IgD-negative memory B cell (primary cell): ENCODE measurements at regions not wholly inside any gene's neighbourhood (a gene's known extent, or its start where the extent isn't known, plus 50 kb on each side); places are given as distances from the start of the nearest gene placed in this dataset.
"Not testable (repeated sequence)": the region's sequence is repeated elsewhere in the genome, so short reads cannot be mapped to it uniquely, and the experiment has no call there.

Experiments used
- H3K27ac Mint-ChIP-seq, 3 donors: one replicate each; pipeline ENCODE4 v1.8.0; 2020 to 2022; ENCODE audit warnings: mild to moderate bottlenecking in 3 of 3, mixed read lengths in 3 of 3, moderate library complexity in 1 of 3
- H3K27me3 Mint-ChIP-seq: one replicate; pipeline ENCODE4 v1.8.0; 2021; ENCODE audit warnings: mixed read lengths
- H3K36me3 Mint-ChIP-seq: one replicate; pipeline ENCODE4 v1.8.0; 2020; ENCODE audit warnings: mild to moderate bottlenecking, mixed read lengths
- H3K4me1 Mint-ChIP-seq, 3 donors: one replicate each; pipeline ENCODE4 v1.8.0; 2020 to 2022; ENCODE audit warnings: mixed read lengths in 3 of 3, mild to moderate bottlenecking in 1 of 3
- H3K4me3 Mint-ChIP-seq, 4 donors: one replicate each; pipeline ENCODE4 v1.8.0; 2020 to 2022; ENCODE audit warnings: mild to moderate bottlenecking in 4 of 4, mixed read lengths in 4 of 4, moderate library complexity in 3 of 4
- H3K9me3 Mint-ChIP-seq, 3 donors: one replicate each; pipeline ENCODE4 v1.8.0; 2020 to 2021; ENCODE audit warnings: mixed read lengths in 3 of 3, mild to moderate bottlenecking in 1 of 3

- H3K36me3 Mint-ChIP-seq, result peaks cover 2% of the 10 kb centered on the region
- peaks cover 0 to 2% (median 0%) of the 10 kb centered on the region in 3 donors for H3K4me1 Mint-ChIP-seq
- no peak overlapping the region for H3K27ac Mint-ChIP-seq
- H3K27me3 Mint-ChIP-seq, result no peaks in the 10 kb centered on the region
- no peak overlapping the region for H3K4me3 Mint-ChIP-seq
- peaks cover 1 to 6% (median 6%) of the 10 kb centered on the region in 3 donors for H3K9me3 Mint-ChIP-seq
Measured at GRCh38 chr9:26789959-26790358, 102.6 kb downstream of the CAAP1 start.

GRCh38 chr9:26786564-26786963 is 106.0 kb downstream of the CAAP1 start:
- no peaks in the 10 kb centered on the region for H3K36me3 Mint-ChIP-seq
- H3K27ac Mint-ChIP-seq, result no peak overlapping the region
- H3K9me3 Mint-ChIP-seq, result no peaks in the 10 kb centered on the region
- H3K4me3 Mint-ChIP-seq, result no peak overlapping the region
- peaks cover 2% of the 10 kb centered on the region for H3K27me3 Mint-ChIP-seq
- no peaks in the 10 kb centered on the region for H3K4me1 Mint-ChIP-seq

GRCh38 chr9:26782899-26783298 is 109.7 kb downstream of the CAAP1 start:
- no peak overlapping the region for H3K4me3 Mint-ChIP-seq
- peaks cover 0 to 5% (median 4%) of the 10 kb centered on the region in 3 donors for H3K9me3 Mint-ChIP-seq
- no peaks in the 10 kb centered on the region for H3K36me3 Mint-ChIP-seq
- H3K27ac Mint-ChIP-seq, result no peak overlapping the region
- peaks cover 2% of the 10 kb centered on the region for H3K27me3 Mint-ChIP-seq
- no peaks in the 10 kb centered on the region for H3K4me1 Mint-ChIP-seq

- Mint-ChIP-seq H3K36me3 (no peaks in the 10 kb centered on the region), H3K4me3 (no peak overlapping the region), H3K27me3 (peaks cover 2% of the 10 kb centered on the region), H3K9me3 (peaks cover 0 to 5% (median 4%) of the 10 kb centered on the region in 3 donors), H3K27ac (no peak overlapping the region), H3K4me1 (no peaks in the 10 kb centered on the region)
Measured at GRCh38 chr9:26781906-26782305, 110.7 kb downstream of the CAAP1 start.

- H3K27me3 Mint-ChIP-seq, H3K4me1 Mint-ChIP-seq, H3K27ac Mint-ChIP-seq, H3K36me3 Mint-ChIP-seq, H3K9me3 Mint-ChIP-seq: not testable (repeated sequence)
- peak overlapping the region in 1 of 4 donors; percentile 3 for H3K4me3 Mint-ChIP-seq
Measured at GRCh38 chr9:26780307-26780706, 112.3 kb downstream of the CAAP1 start.

GRCh38 chr9:26779062-26779461 is 113.5 kb downstream of the CAAP1 start:
- H3K36me3 Mint-ChIP-seq, result no peaks in the 10 kb centered on the region
- peaks cover 0 to 5% (median 4%) of the 10 kb centered on the region in 3 donors for H3K9me3 Mint-ChIP-seq
- no peaks in the 10 kb centered on the region for H3K4me1 Mint-ChIP-seq
- H3K27me3 Mint-ChIP-seq, result peaks cover 2% of the 10 kb centered on the region
- H3K4me3 Mint-ChIP-seq, result no peak overlapping the region
- no peak overlapping the region for H3K27ac Mint-ChIP-seq

GRCh38 chr9:26775391-26775790 is 117.2 kb downstream of the CAAP1 start:
- Mint-ChIP-seq H3K27me3 (no peaks in the 10 kb centered on the region), H3K36me3 (no peaks in the 10 kb centered on the region), H3K9me3 (peaks cover 0 to 3% (median 2%) of the 10 kb centered on the region in 3 donors), H3K27ac (no peak overlapping the region), H3K4me3 (peak overlapping the region in 1 of 4 donors; percentile 7), H3K4me1 (no peaks in the 10 kb centered on the region)

GRCh38 chr9:26773056-26773455 is 119.5 kb downstream of the CAAP1 start:
- Mint-ChIP-seq H3K36me3 (no peaks in the 10 kb centered on the region), H3K27me3 (no peaks in the 10 kb centered on the region), H3K9me3 (no peaks in the 10 kb centered on the region), H3K4me1 (no peaks in the 10 kb centered on the region), H3K27ac (no peak overlapping the region), H3K4me3 (no peak overlapping the region)

GRCh38 chr9:26770821-26771220 is 121.8 kb downstream of the CAAP1 start:
- H3K36me3 Mint-ChIP-seq, result no peaks in the 10 kb centered on the region
- H3K9me3 Mint-ChIP-seq, result no peaks in the 10 kb centered on the region
- no peak overlapping the region for H3K27ac Mint-ChIP-seq
- no peaks in the 10 kb centered on the region for H3K4me1 Mint-ChIP-seq
- H3K27me3 Mint-ChIP-seq, result no peaks in the 10 kb centered on the region
- no peak overlapping the region for H3K4me3 Mint-ChIP-seq

GRCh38 chr9:26768145-26768544 is 124.5 kb downstream of the CAAP1 start:
- Mint-ChIP-seq H3K4me3 (no peak overlapping the region), H3K27me3 (peaks cover 1% of the 10 kb centered on the region), H3K27ac (no peak overlapping the region), H3K4me1 (no peaks in the 10 kb centered on the region), H3K9me3 (no peaks in the 10 kb centered on the region), H3K36me3 (no peaks in the 10 kb centered on the region)

- no peaks in the 10 kb centered on the region for H3K9me3 Mint-ChIP-seq
- peak overlapping the region in 1 of 3 donors; percentile 1 for H3K27ac Mint-ChIP-seq
- H3K27me3 Mint-ChIP-seq, result peaks cover 1% of the 10 kb centered on the region
- no peaks in the 10 kb centered on the region for H3K4me1 Mint-ChIP-seq
- no peaks in the 10 kb centered on the region for H3K36me3 Mint-ChIP-seq
- no peak overlapping the region for H3K4me3 Mint-ChIP-seq
Measured at GRCh38 chr9:26760675-26761074, 131.9 kb downstream of the CAAP1 start.

- Mint-ChIP-seq H3K36me3 (no peaks in the 10 kb centered on the region), H3K9me3 (no peaks in the 10 kb centered on the region), H3K4me1 (no peaks in the 10 kb centered on the region), H3K27ac (no peak overlapping the region), H3K27me3 (peaks cover under 1% of the 10 kb centered on the region), H3K4me3 (no peak overlapping the region)
Measured at GRCh38 chr9:26758655-26759054, 133.9 kb downstream of the CAAP1 start.

GRCh38 chr9:26756881-26757280 is 135.7 kb downstream of the CAAP1 start:
- Mint-ChIP-seq H3K36me3 (no peaks in the 10 kb centered on the region), H3K27ac (no peak overlapping the region), H3K4me3 (no peak overlapping the region)

GRCh38 chr9:26755476-26755875 is 137.1 kb downstream of the CAAP1 start:
- Mint-ChIP-seq H3K4me1 (no peaks in the 10 kb centered on the region), H3K27me3 (no peaks in the 10 kb centered on the region), H3K27ac (no peak overlapping the region), H3K9me3 (no peaks in the 10 kb centered on the region), H3K36me3 (no peaks in the 10 kb centered on the region), H3K4me3 (no peak overlapping the region)

More at GRCh38 chr9:26756881-26757280, 135.7 kb downstream of the CAAP1 start:
- no peaks in the 10 kb centered on the region for H3K9me3 Mint-ChIP-seq
- H3K27me3 Mint-ChIP-seq, result no peaks in the 10 kb centered on the region
- H3K4me1 Mint-ChIP-seq, result no peaks in the 10 kb centered on the region

- Mint-ChIP-seq H3K9me3 (no peaks in the 10 kb centered on the region), H3K36me3 (no peaks in the 10 kb centered on the region), H3K4me3 (no peak overlapping the region), H3K4me1 (no peaks in the 10 kb centered on the region), H3K27me3 (no peaks in the 10 kb centered on the region), H3K27ac (no peak overlapping the region)
Measured at GRCh38 chr9:26754509-26755164, 138.0 kb downstream of the CAAP1 start.

- Mint-ChIP-seq H3K36me3 (no peaks in the 10 kb centered on the region), H3K4me3 (no peak overlapping the region), H3K9me3 (no peaks in the 10 kb centered on the region), H3K27me3 (no peaks in the 10 kb centered on the region), H3K27ac (no peak overlapping the region), H3K4me1 (no peaks in the 10 kb centered on the region)
Measured at GRCh38 chr9:26753971-26754370, 138.6 kb downstream of the CAAP1 start.
